ENCODE measurements at regions not wholly inside any gene's neighbourhood (a gene's known extent, or its start where the extent isn't known, plus 50 kb on each side); places are given as distances from the start of the nearest gene placed in this dataset.
A peak's percentile ranks its signal among the peaks of the same experiment; 100 is the strongest.

DNA sequence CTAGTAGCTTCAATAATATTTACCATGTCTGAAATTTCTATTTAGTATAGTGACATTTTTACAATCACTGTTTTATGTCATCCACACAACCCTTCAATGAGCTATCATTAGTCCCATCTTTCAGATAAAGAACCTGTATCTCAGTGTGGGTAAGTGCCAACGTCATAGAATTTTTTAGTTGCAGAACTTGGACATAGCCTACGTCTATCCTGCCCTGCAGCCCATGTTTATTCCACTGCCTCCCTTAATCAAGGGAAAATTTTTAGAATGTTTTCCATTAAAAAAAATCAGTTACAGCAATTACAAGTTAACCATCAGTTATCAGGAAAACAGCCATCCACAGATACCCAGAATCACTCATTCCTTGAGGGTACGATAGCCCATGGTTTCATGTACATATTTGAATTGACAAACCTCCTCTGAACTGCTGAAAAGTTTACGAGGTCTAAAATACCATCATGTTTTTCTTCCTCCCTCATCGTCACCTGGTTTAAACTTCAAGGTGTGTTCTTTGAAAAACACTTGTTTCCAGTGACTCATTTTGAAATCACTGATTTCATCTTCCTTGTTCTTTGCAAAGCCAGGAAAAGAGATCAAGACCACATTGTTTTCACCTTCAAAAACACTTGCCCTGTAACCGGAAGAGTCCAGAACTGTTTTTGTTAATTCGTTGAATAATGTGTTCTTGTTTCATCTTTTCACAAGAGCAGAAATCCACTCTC, 100.9 kb downstream of the FAM76B start:
- H3K36me3 ChIP-seq (ENCODE audit: insufficient read depth, low read length) = no peaks in the 10 kb centered on the region
- H3K4me1 ChIP-seq (ENCODE audit: insufficient read depth, low read length) = no peaks in the 10 kb centered on the region
- H3K9me3 ChIP-seq (ENCODE audit: low read length) = no peaks in the 10 kb centered on the region
- no peak overlapping the region for H3K27ac ChIP-seq (ENCODE audit: low read depth, low read length)
- no peak overlapping the region for H3K4me3 ChIP-seq (ENCODE audit: low read depth in 1 of 2, low read length in 2 of 2)
- H3K9ac ChIP-seq (ENCODE audit: low read length) = no peak overlapping the region
- no peaks in the 10 kb centered on the region for H3K27me3 ChIP-seq (ENCODE audit: control insufficient read depth in 1 of 2, insufficient read depth in 2 of 2, low read length in 2 of 2)

DNA sequence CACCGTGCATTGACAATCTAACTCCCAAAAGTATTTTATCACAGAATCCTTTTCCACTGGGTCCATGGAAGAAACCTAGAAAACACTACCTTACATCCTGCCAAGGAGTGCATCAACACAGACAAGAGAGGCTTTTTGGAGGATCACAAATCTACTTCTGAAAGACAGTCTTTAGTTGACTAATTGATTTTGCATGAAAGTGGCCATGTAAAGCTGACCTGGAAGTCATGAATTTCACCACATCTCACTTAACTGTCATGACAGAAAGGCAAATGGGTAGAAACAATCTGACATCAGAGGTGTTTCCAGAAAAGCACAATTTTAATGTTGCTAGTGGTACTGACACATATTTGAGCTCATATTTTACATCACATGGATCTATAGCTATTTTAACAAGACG, 101.6 kb downstream of the FAM76B start:
- Histone ChIP-seq H3K36me3 (ENCODE audit: insufficient read depth, low read length) (no peaks in the 10 kb centered on the region), H3K4me3 (ENCODE audit: low read depth in 1 of 2, low read length in 2 of 2) (no peak overlapping the region), H3K4me1 (ENCODE audit: insufficient read depth, low read length) (no peaks in the 10 kb centered on the region), H3K27ac (ENCODE audit: low read depth, low read length) (no peak overlapping the region), H3K27me3 (ENCODE audit: control insufficient read depth in 1 of 2, insufficient read depth in 2 of 2, low read length in 2 of 2) (no peaks in the 10 kb centered on the region), H3K9ac (ENCODE audit: low read length) (no peak overlapping the region), H3K9me3 (ENCODE audit: low read length) (no peaks in the 10 kb centered on the region)

DNA sequence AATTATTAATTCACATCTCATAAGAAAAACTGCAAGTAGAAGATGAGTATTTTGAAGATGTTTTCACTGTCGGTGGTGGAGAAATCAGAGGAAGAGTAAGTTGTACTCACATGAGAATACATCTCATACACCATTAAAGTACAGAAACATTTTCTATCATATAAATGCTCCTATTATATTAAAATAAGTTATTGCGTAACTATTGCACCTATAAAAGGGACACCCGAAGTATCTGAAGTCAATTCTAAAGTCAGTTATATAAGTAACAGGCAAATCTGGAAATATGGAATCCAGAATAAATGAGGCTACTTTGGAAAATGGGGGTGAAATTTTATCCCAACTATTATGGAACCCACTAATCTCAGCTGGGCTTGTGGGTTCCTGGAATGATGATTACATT, 103.3 kb downstream of the FAM76B start:
- H3K9me3 ChIP-seq (ENCODE audit: low read length) = no peaks in the 10 kb centered on the region
- H3K36me3 ChIP-seq (ENCODE audit: insufficient read depth, low read length) = no peaks in the 10 kb centered on the region
- no peak overlapping the region for H3K27ac ChIP-seq (ENCODE audit: low read depth, low read length)
- peaks cover 2% of the 10 kb centered on the region for H3K4me1 ChIP-seq (ENCODE audit: insufficient read depth, low read length)
- no peak overlapping the region for H3K9ac ChIP-seq (ENCODE audit: low read length)
- H3K4me3 ChIP-seq (ENCODE audit: low read depth in 1 of 2, low read length in 2 of 2) = no peak overlapping the region
- no peaks in the 10 kb centered on the region for H3K27me3 ChIP-seq (ENCODE audit: control insufficient read depth in 1 of 2, insufficient read depth in 2 of 2, low read length in 2 of 2)

- H3K36me3 ChIP-seq (ENCODE audit: insufficient read depth, low read length) = no peaks in the 10 kb centered on the region
- peaks cover 15% of the 10 kb centered on the region for H3K4me1 ChIP-seq (ENCODE audit: insufficient read depth, low read length)
- no peaks in the 10 kb centered on the region for H3K27me3 ChIP-seq (ENCODE audit: control insufficient read depth in 1 of 2, insufficient read depth in 2 of 2, low read length in 2 of 2)
- no peak overlapping the region for H3K4me3 ChIP-seq (ENCODE audit: low read depth in 1 of 2, low read length in 2 of 2)
- H3K9ac ChIP-seq (ENCODE audit: low read length) = no peak overlapping the region
- no peak overlapping the region for H3K27ac ChIP-seq (ENCODE audit: low read depth, low read length)
- H3K9me3 ChIP-seq (ENCODE audit: low read length) = no peaks in the 10 kb centered on the region
These were observed 104.9 kb downstream of the FAM76B start for GRCh38 chr11:95684701-95685100.

DNA sequence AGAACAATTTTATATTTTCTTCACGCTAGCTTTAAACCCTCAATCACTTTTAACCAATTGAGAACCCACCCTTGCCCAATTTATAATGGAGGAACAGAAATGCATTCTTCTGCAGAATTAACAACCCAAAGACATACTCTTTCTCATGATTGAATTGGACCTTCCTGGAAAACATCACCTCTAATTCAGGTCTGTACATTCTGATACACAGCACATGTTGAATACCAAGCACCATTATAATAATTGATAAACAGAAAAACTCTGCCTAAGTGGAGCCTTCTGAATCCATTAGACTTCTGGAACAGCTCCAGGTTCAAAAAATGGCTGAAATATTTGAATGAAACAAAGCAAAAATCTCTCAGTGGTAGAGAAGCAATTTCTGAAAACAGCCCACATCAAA, 105.4 kb downstream of the FAM76B start:
- no peaks in the 10 kb centered on the region for H3K27me3 ChIP-seq (ENCODE audit: control insufficient read depth in 1 of 2, insufficient read depth in 2 of 2, low read length in 2 of 2)
- H3K4me3 ChIP-seq (ENCODE audit: low read depth in 1 of 2, low read length in 2 of 2) = no peak overlapping the region
- no peaks in the 10 kb centered on the region for H3K9me3 ChIP-seq (ENCODE audit: low read length)
- no peak overlapping the region for H3K9ac ChIP-seq (ENCODE audit: low read length)
- H3K36me3 ChIP-seq (ENCODE audit: insufficient read depth, low read length) = no peaks in the 10 kb centered on the region
- H3K27ac ChIP-seq (ENCODE audit: low read depth, low read length) = no peak overlapping the region
- peaks cover 19% of the 10 kb centered on the region for H3K4me1 ChIP-seq (ENCODE audit: insufficient read depth, low read length)

DNA sequence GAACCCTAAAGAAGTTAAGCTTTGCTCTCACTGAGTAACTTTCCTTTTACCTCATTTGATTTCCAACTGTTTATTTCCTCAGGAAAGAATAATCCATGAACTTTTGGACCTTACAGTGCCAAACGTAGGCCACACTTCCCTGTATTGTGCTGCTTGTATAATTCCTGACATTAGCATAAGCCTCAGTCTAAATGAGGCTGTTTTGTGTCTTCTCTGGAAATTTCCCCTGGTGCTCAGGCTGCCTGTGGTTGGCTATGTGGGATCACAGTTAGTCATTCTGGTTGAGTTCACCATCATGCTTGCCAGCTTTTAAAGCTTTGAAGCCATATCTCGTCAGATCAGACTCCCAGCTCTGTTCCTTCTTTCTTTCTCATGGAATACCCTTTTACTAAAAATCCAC, 107.0 kb downstream of the FAM76B start:
- Histone ChIP-seq H3K9ac (ENCODE audit: low read length) (no peak overlapping the region), H3K36me3 (ENCODE audit: insufficient read depth, low read length) (no peaks in the 10 kb centered on the region), H3K27ac (ENCODE audit: low read depth, low read length) (no peak overlapping the region), H3K4me3 (ENCODE audit: low read depth in 1 of 2, low read length in 2 of 2) (no peak overlapping the region), H3K9me3 (ENCODE audit: low read length) (no peaks in the 10 kb centered on the region), H3K4me1 (ENCODE audit: insufficient read depth, low read length) (peaks cover 19% of the 10 kb centered on the region), H3K27me3 (ENCODE audit: control insufficient read depth in 1 of 2, insufficient read depth in 2 of 2, low read length in 2 of 2) (no peaks in the 10 kb centered on the region)

GRCh38 chr11:95680169-95680929, 109.2 kb downstream of the FAM76B start:
- Histone ChIP-seq H3K4me1 (ENCODE audit: insufficient read depth, low read length) (peaks cover 19% of the 10 kb centered on the region), H3K4me3 (ENCODE audit: low read depth in 1 of 2, low read length in 2 of 2) (no peak overlapping the region), H3K27me3 (ENCODE audit: control insufficient read depth in 1 of 2, insufficient read depth in 2 of 2, low read length in 2 of 2) (no peaks in the 10 kb centered on the region), H3K9ac (ENCODE audit: low read length) (no peak overlapping the region), H3K9me3 (ENCODE audit: low read length) (no peaks in the 10 kb centered on the region), H3K27ac (ENCODE audit: low read depth, low read length) (no peak overlapping the region), H3K36me3 (ENCODE audit: insufficient read depth, low read length) (no peaks in the 10 kb centered on the region)

- H3K9me3 ChIP-seq (ENCODE audit: low read length) = no peaks in the 10 kb centered on the region
- H3K36me3 ChIP-seq (ENCODE audit: insufficient read depth, low read length) = no peaks in the 10 kb centered on the region
- no peaks in the 10 kb centered on the region for H3K27me3 ChIP-seq (ENCODE audit: control insufficient read depth in 1 of 2, insufficient read depth in 2 of 2, low read length in 2 of 2)
- peaks cover 19% of the 10 kb centered on the region for H3K4me1 ChIP-seq (ENCODE audit: insufficient read depth, low read length)
- peak overlapping the region; percentile 41 for H3K27ac ChIP-seq (ENCODE audit: low read depth, low read length)
- no peak overlapping the region for H3K4me3 ChIP-seq (ENCODE audit: low read depth in 1 of 2, low read length in 2 of 2)
- no peak overlapping the region for H3K9ac ChIP-seq (ENCODE audit: low read length)
These were observed 110.6 kb downstream of the FAM76B start for GRCh38 chr11:95678988-95679387.

DNA sequence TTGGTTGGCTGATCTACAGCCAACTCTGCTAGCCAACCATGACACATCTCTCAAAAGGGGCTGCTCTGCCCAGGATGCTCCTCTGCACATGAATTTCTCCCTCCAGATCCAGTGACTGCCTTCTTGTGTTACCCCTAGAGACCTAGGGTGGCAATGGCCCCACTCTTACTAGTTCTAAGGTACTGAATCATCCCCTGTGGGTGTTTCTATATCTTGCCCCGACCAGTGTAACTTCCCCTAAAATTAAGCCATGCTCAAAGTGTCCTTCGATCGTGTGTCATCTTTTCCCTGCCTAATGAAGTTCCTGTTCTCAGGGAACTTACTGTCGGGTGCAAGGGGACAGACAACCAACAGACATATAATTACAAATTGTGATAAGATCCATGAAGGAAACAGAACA, 113.3 kb downstream of the FAM76B start:
- peaks cover 18% of the 10 kb centered on the region for H3K4me1 ChIP-seq (ENCODE audit: insufficient read depth, low read length)
- no peak overlapping the region for H3K27ac ChIP-seq (ENCODE audit: low read depth, low read length)
- H3K4me3 ChIP-seq (ENCODE audit: low read depth in 1 of 2, low read length in 2 of 2) = no peak overlapping the region
- no peak overlapping the region for H3K9ac ChIP-seq (ENCODE audit: low read length)
- H3K27me3 ChIP-seq (ENCODE audit: control insufficient read depth in 1 of 2, insufficient read depth in 2 of 2, low read length in 2 of 2) = no peaks in the 10 kb centered on the region
- no peaks in the 10 kb centered on the region for H3K36me3 ChIP-seq (ENCODE audit: insufficient read depth, low read length)
- H3K9me3 ChIP-seq (ENCODE audit: low read length) = no peaks in the 10 kb centered on the region

DNA sequence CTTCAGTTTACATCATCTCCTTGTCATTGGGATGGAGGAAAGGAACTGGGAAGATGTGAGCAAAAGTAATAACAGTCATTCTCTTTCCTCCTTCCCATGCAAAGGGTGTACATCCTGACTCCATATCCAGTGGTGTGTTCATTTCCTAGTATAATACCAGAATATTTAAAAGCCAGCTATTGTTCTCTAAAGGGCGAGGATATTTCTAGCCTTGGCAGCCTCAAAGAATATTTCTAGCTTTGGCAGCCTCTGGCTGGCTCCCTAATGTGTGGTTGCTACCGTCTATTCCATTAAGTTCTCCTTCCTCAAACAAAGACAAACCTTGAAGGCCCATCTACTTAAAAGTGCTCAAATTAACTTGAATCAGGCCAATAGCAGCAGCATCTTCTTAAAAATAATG, 114.0 kb downstream of the FAM76B start:
- Histone ChIP-seq H3K9ac (ENCODE audit: low read length) (no peak overlapping the region), H3K4me1 (ENCODE audit: insufficient read depth, low read length) (peaks cover 11% of the 10 kb centered on the region), H3K27ac (ENCODE audit: low read depth, low read length) (no peak overlapping the region)

GRCh38 chr11:95674657-95675358, 114.8 kb downstream of the FAM76B start:
- Histone ChIP-seq H3K9ac (ENCODE audit: low read length) (no peak overlapping the region), H3K36me3 (ENCODE audit: insufficient read depth, low read length) (no peaks in the 10 kb centered on the region), H3K4me3 (ENCODE audit: low read depth in 1 of 2, low read length in 2 of 2) (no peak overlapping the region), H3K27ac (ENCODE audit: low read depth, low read length) (no peak overlapping the region), H3K9me3 (ENCODE audit: low read length) (no peaks in the 10 kb centered on the region), H3K4me1 (ENCODE audit: insufficient read depth, low read length) (peaks cover 4% of the 10 kb centered on the region), H3K27me3 (ENCODE audit: control insufficient read depth in 1 of 2, insufficient read depth in 2 of 2, low read length in 2 of 2) (no peaks in the 10 kb centered on the region)

More for the DNA sequence above, 114.0 kb downstream of the FAM76B start:
- Histone ChIP-seq H3K36me3 (ENCODE audit: insufficient read depth, low read length) (no peaks in the 10 kb centered on the region), H3K27me3 (ENCODE audit: control insufficient read depth in 1 of 2, insufficient read depth in 2 of 2, low read length in 2 of 2) (no peaks in the 10 kb centered on the region), H3K9me3 (ENCODE audit: low read length) (no peaks in the 10 kb centered on the region), H3K4me3 (ENCODE audit: low read depth in 1 of 2, low read length in 2 of 2) (no peak overlapping the region)

Data from muscle layer of colon (tissue), 2 donors.